ENCODE measurements at regions not wholly inside any gene's neighbourhood (a gene's known extent, or its start where the extent isn't known, plus 50 kb on each side); places are given as distances from the start of the nearest gene placed in this dataset.
"Not testable (repeated sequence)": the region's sequence is repeated elsewhere in the genome, so short reads cannot be mapped to it uniquely, and the experiment has no call there.

GRCh38 chr13:82480415-82480814 lies 1401.9 kb downstream of the SLITRK1 start:
- no peak overlapping the region for H3K27ac ChIP-seq (replicated peaks)
- DNase-seq (ENCODE audit: low read depth in 1 of 2, low spot score in 1 of 2), result no peak
- no peak overlapping the region for H3K4me3 ChIP-seq (replicated peaks; ENCODE audit: insufficient read depth, low read length)
- TF ChIP-seq REST (IDR thresholded peaks at IDR 0.05; ENCODE audit: insufficient replicate concordance, low read depth), result no peak
- H3K27me3 ChIP-seq (ENCODE audit: insufficient read depth, poor library complexity, severe bottlenecking), result no peaks in the 10 kb centered on the region

- peak; percentile 2 to 33 for DNase-seq (ENCODE audit: low read depth in 1 of 2, low spot score in 1 of 2)
- Histone ChIP-seq H3K4me3 (replicated peaks; ENCODE audit: insufficient read depth, low read length) (no peak overlapping the region), H3K27ac (replicated peaks) (peak overlapping the region; percentile 27), H3K27me3 (ENCODE audit: insufficient read depth, poor library complexity, severe bottlenecking) (no peaks in the 10 kb centered on the region)
- TF ChIP-seq SPI1 (IDR thresholded peaks at IDR 0.05; ENCODE audit: borderline replicate concordance, low read depth) (0 out of 2 replicates have a peak, but pooled peaks have one; percentile 10), GABPA (IDR thresholded peaks at IDR 0.05; ENCODE audit: low read depth) (no peak), POLR2AphosphoS5 (IDR thresholded peaks at IDR 0.05; ENCODE audit: low read depth) (peak; percentile 38; the same call in 1 of the 2 replicates)
Observed at GRCh38 chr13:82477436-82477835, 1404.8 kb downstream of the SLITRK1 start.

GRCh38 chr13:82467626-82468025 lies 1414.6 kb downstream of the SLITRK1 start:
- TF ChIP-seq GABPA (IDR thresholded peaks at IDR 0.05; ENCODE audit: low read depth) (no peak), REST (IDR thresholded peaks at IDR 0.05; ENCODE audit: insufficient replicate concordance, low read depth) (no peak), SPI1 (IDR thresholded peaks at IDR 0.05; ENCODE audit: borderline replicate concordance, low read depth) (no peak), POLR2AphosphoS5 (IDR thresholded peaks at IDR 0.05; ENCODE audit: low read depth) (no peak), CTCF (IDR thresholded peaks at IDR 0.05; ENCODE audit: insufficient read depth, low read length) (no peak)
- no peak overlapping the region for H3K4me3 ChIP-seq (replicated peaks; ENCODE audit: insufficient read depth, low read length)
- DNase-seq (ENCODE audit: low read depth in 1 of 2, low spot score in 1 of 2), result no peak
- no peaks in the 10 kb centered on the region for H3K27me3 ChIP-seq (ENCODE audit: insufficient read depth, poor library complexity, severe bottlenecking)
- no peak overlapping the region for H3K27ac ChIP-seq (replicated peaks)

GRCh38 chr13:82459575-82459974 lies 1422.7 kb downstream of the SLITRK1 start:
- H3K27ac ChIP-seq (replicated peaks); DNase-seq (ENCODE audit: low read depth in 1 of 2, low spot score in 1 of 2); H3K4me3 ChIP-seq (replicated peaks; ENCODE audit: insufficient read depth, low read length); H3K27me3 ChIP-seq (ENCODE audit: insufficient read depth, poor library complexity, severe bottlenecking): not testable (repeated sequence)

GRCh38 chr13:82458169-82458568 lies 1424.1 kb downstream of the SLITRK1 start:
- TF ChIP-seq SPI1 (IDR thresholded peaks at IDR 0.05; ENCODE audit: borderline replicate concordance, low read depth) (no peak), CTCF (IDR thresholded peaks at IDR 0.05; ENCODE audit: insufficient read depth, low read length) (no peak), POLR2AphosphoS5 (IDR thresholded peaks at IDR 0.05; ENCODE audit: low read depth) (no peak)
- Histone ChIP-seq H3K4me3 (replicated peaks; ENCODE audit: insufficient read depth, low read length) (no peak overlapping the region), H3K27me3 (ENCODE audit: insufficient read depth, poor library complexity, severe bottlenecking) (no peaks in the 10 kb centered on the region), H3K27ac (replicated peaks) (no peak overlapping the region)
- DNase-seq (ENCODE audit: low read depth in 1 of 2, low spot score in 1 of 2), result no peak

- H3K27ac ChIP-seq (replicated peaks); DNase-seq (ENCODE audit: low read depth in 1 of 2, low spot score in 1 of 2); H3K4me3 ChIP-seq (replicated peaks; ENCODE audit: insufficient read depth, low read length); H3K27me3 ChIP-seq (ENCODE audit: insufficient read depth, poor library complexity, severe bottlenecking): not testable (repeated sequence)
Observed at GRCh38 chr13:82457548-82457947, 1424.7 kb downstream of the SLITRK1 start.

Measured in HL-60 (cell line).